Rectal smooth muscle tissue (tissue), 1 donor: ENCODE measurements at regions not wholly inside any gene's neighbourhood (a gene's known extent, or its start where the extent isn't known, plus 50 kb on each side); places are given as distances from the start of the nearest gene placed in this dataset.

Source experiments
- H3K27ac ChIP-seq: one replicate; pipeline ENCODE4 v1.7.0; 2013; ENCODE audit warnings: low read depth, low read length, inconsistent platforms
- H3K27me3 ChIP-seq: one replicate; pipeline ENCODE4 v1.7.0; 2013; ENCODE audit warnings: low read length; ENCODE audit not compliant: control insufficient read depth, insufficient read depth
- H3K36me3 ChIP-seq: one replicate; pipeline ENCODE4 v1.7.0; 2013; ENCODE audit warnings: low read length; ENCODE audit not compliant: control insufficient read depth, insufficient read depth
- H3K4me1 ChIP-seq: one replicate; pipeline ENCODE4 v1.7.0; 2013; ENCODE audit warnings: low read length; ENCODE audit not compliant: control insufficient read depth, insufficient read depth
- H3K4me3 ChIP-seq: one replicate; pipeline ENCODE4 v1.7.0; 2013; ENCODE audit warnings: low read length
- H3K9ac ChIP-seq: one replicate; pipeline ENCODE4 v1.7.0; 2013; ENCODE audit warnings: low read length

DNA sequence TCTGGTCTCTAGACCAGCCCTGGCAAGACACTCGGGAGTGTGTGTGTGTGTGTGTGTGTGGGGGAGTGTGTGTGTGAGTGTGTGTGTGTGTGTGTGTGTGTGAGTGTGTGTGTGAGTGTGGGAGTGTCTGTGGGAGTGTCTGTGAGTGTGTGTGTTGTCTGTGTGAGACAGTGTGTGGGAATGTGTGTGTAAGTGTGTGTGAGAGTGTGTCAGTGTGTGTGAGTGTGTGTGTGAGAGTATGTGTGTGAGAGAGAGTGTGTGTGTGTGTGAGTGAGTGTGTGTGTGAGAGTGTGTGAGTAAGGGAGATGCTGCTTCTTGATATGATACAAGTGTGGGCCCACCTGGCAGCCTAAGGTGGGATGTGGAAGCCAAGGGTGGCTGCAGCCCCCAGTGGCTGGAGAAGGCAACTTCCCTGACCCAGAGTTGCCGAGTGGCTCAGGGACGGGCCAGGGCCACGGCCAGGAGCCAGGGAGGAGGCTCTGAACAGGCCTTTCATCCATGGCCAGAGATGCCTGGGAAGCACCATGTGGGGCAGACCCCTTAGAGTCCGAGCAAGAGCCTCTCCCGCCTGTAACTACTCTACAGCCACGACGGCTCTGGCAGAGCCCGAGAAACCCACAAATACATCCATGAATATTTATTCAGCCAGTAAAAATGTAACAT lies 159.3 kb upstream of the MYCN start:
- Histone ChIP-seq H3K4me1 (no peaks in the 10 kb centered on the region), H3K36me3 (no peaks in the 10 kb centered on the region), H3K9ac (no peak overlapping the region), H3K4me3 (no peak overlapping the region), H3K27ac (no peak overlapping the region), H3K27me3 (no peaks in the 10 kb centered on the region)

DNA sequence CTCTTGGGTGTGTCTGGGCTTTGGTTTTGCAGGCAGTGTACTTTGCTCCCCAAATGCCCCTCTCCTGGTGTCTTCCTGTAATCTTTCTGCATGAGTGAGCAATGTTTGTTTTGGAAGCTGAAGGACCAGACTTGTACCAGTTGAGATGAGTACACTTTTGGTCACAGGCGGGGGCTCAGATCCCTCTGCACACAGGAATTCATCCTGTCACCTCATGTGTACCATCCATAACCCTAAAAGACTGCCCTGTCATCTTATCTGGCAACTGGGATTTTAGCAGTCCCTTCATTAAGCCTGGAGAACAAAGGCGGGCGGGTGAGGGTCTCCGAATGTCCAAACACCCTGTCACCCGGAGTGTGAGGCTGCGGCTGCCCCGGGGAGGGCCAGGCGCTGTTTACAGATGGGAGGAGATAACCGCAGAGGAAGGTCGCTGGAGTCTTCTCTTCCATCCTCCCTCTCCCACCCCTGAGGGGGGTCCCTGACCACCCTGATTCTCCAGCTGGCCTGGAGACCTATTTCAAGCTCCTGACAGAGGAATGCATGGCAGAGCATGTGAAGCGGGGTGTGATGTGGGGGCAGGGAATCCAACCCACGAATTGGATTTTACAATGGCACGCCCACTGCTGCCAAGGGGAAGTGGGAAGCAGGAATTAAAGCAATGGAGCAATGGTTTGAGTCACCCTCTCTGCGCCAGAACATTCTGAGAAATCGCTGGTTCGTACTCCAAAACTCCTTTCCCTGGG lies 158.2 kb upstream of the MYCN start:
- no peaks in the 10 kb centered on the region for H3K27me3 ChIP-seq
- no peak overlapping the region for H3K4me3 ChIP-seq
- no peaks in the 10 kb centered on the region for H3K36me3 ChIP-seq
- H3K4me1 ChIP-seq, result no peaks in the 10 kb centered on the region
- no peak overlapping the region for H3K9ac ChIP-seq
- no peak overlapping the region for H3K27ac ChIP-seq

DNA sequence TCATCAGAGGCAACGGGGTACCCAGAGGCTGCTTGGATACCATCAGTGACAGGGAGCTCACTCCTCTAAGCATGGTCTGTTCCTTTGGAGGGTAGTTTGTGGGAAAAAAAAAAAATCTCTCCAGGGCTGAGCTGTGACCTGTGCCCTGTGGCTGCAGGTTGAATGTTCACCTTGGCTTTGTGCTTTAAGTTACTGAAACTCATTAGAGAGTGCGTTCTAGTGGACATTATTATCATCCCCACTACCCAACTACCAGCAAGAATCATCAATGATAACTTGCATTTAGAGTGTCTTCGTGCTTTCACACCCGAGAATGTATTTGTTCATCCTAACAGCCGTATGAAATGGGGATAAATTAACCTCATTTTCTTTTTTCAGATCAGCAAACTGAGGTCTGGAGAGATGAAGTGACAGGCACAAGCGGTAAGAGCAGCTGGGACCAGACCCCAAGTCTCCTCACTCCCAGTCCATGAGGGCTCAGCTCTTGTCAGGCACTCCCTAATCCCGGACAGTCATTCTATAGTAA lies 157.5 kb upstream of the MYCN start:
- H3K4me1 ChIP-seq, result no peaks in the 10 kb centered on the region
- H3K27ac ChIP-seq, result no peak overlapping the region
- no peaks in the 10 kb centered on the region for H3K36me3 ChIP-seq

DNA sequence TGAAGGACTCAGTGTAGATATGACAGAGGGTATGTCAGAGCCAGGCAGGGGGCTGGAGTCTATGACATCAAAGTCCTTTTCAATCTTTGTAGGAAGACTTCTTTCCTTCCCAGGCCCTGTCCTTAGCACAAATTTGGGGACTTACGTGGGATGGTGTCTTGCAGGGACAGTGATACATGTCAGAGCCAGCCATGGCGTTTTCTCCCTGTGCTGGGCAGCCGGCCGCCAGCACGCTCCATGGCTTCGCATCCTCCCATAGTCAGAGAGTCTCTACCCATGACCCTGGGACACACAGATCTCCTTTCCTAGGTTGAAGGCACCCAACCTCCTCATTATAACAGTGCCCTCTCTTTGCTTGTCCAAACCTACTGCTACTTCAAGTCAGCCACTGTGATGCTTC lies 156.9 kb upstream of the MYCN start:
- no peak overlapping the region for H3K27ac ChIP-seq
- no peaks in the 10 kb centered on the region for H3K36me3 ChIP-seq
- no peak overlapping the region for H3K4me3 ChIP-seq
- no peaks in the 10 kb centered on the region for H3K27me3 ChIP-seq
- H3K9ac ChIP-seq, result no peak overlapping the region
- no peaks in the 10 kb centered on the region for H3K4me1 ChIP-seq

More for the DNA sequence above, 157.5 kb upstream of the MYCN start:
- H3K4me3 ChIP-seq, result no peak overlapping the region
- no peaks in the 10 kb centered on the region for H3K27me3 ChIP-seq
- H3K9ac ChIP-seq, result no peak overlapping the region

DNA sequence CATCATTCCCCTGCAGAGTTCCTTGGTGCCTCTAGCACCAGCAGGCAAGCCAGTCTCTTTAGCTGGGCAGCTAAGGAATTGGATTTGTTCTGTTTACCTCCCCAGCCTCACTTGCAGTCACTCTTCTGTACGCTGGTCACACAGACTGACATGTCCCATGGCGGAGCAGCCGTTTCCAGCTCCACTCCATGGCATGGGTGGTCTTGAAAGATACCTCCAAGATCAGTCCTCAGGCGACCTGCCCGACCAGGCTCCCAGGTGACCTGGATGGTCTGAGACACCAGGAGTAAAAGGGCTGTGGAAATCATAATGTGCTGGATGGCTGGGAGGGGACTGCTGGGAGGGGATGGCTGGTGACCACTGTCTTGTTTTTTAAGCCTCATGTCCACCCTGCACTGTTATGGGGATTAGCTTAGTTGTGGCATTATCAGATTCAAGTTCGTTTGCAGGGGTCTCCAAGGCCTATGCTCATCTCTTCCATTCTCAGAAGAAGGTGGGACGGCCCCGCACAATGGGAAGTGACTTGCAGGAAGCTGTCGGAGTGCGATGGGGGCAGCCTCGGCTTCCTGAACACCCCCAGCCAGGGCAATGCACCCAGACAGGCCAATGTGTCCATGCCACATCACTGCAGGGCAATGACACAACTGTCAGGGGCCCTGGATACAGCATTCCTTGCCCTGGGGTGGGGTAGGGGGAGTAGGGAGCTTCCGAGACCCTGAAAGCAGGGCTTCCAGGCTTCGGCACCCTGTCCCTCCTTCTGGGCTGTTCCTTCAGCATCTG lies 156.1 kb upstream of the MYCN start:
- no peaks in the 10 kb centered on the region for H3K27me3 ChIP-seq
- H3K4me3 ChIP-seq, result no peak overlapping the region

DNA sequence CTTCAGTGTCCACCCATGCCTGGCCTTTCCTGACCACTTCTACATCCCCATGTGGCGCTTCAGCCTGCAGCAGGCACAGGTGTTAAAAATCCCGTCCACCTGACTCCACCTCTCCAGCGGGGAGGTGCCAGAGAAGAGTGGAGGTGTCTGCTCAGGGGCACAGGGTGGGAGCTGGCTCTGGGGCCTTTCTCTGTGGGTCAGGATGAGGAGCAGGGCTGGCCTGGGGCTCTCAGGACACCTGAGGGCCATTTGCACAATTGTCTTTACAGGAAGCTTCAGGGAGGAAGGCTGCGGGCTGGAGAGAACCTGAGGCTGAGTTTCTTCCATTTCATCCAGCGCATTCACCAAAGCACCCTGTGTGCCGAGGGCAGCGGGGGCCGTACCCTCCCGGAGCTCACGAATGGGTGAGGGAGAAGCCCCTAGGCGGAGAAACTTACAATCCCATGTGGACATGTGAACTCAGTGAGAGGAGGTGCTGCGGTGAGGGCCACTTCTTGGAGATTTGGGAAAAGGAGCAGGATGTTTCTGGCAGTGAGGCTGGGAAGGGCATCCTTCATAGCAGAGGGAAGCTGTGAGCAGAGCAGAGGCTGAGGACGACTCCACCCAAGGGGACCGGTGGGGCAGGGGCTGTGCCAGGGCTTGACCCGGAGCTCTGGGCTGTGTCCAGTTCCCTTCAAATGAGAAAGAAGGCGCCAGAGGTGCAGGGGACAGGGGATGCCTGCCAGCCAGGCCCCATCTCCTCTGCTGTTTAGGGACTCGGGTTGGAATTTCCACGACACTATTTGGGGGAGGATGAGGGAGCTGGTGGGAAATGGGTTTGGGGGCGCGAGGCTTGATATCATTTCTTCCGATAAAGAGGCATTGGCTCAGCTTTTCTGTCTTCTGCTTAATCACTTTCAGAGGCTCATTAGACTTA lies 155.2 kb upstream of the MYCN start:
- H3K36me3 ChIP-seq, result no peaks in the 10 kb centered on the region
- no peak overlapping the region for H3K4me3 ChIP-seq
- no peak overlapping the region for H3K27ac ChIP-seq
- H3K9ac ChIP-seq, result no peak overlapping the region
- no peaks in the 10 kb centered on the region for H3K27me3 ChIP-seq
- H3K4me1 ChIP-seq, result no peaks in the 10 kb centered on the region

More for the DNA sequence above, 156.1 kb upstream of the MYCN start:
- H3K36me3 ChIP-seq, result no peaks in the 10 kb centered on the region
- no peak overlapping the region for H3K9ac ChIP-seq
- no peaks in the 10 kb centered on the region for H3K4me1 ChIP-seq
- H3K27ac ChIP-seq, result no peak overlapping the region

DNA sequence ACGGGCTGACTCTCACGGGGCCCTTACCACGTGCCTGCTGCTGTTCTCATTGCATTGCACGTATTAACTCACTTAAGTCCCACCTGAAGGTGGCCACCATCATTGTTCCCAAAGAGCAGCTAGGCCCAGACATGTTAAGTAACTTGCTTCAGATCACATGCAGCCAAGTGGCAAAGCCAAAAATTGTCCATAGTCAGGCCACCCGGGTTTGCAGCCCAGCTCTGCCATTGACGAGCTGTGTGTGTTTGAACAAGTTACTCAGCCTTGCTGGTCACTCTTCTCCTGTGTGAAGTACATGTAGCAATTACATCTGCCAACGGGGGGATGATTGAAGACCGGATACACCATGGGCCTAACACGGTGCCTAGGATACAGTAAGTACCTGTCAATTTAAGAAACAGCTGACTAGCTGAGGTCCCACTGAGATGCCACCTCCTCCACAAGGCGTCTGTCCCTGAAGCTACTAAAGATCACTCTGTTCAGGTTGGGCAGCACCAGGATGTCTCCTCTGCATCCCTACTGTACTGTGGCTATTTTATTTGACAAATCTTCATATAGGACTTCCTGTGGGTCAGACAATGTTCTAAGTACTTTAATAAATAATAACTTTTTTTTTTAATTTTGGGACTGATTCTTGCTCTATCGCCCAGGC lies 154.2 kb upstream of the MYCN start:
- Histone ChIP-seq H3K27me3 (no peaks in the 10 kb centered on the region), H3K36me3 (no peaks in the 10 kb centered on the region), H3K4me3 (no peak overlapping the region), H3K4me1 (no peaks in the 10 kb centered on the region), H3K9ac (no peak overlapping the region), H3K27ac (no peak overlapping the region)

DNA sequence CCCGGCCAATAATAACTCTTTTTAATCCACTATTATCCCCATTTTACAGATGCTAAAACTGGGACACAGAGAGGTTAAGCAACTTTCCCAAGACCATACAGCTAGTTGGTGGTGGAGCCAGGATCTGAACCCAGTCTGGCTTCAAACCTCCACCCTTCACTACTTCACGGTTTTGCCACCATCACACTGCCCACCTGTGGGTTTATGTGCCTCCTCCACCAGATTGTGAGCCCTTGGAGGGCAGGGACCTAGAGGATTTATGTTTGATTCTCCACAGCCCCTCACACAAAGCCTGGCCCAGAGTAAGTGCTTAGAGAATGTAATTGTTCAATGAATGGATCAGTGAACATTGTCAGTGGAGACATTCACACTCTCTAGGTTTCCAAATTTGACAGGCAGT lies 153.4 kb upstream of the MYCN start:
- no peak overlapping the region for H3K9ac ChIP-seq
- no peaks in the 10 kb centered on the region for H3K36me3 ChIP-seq
- H3K27me3 ChIP-seq, result no peaks in the 10 kb centered on the region
- H3K4me3 ChIP-seq, result no peak overlapping the region
- no peak overlapping the region for H3K27ac ChIP-seq
- H3K4me1 ChIP-seq, result no peaks in the 10 kb centered on the region

DNA sequence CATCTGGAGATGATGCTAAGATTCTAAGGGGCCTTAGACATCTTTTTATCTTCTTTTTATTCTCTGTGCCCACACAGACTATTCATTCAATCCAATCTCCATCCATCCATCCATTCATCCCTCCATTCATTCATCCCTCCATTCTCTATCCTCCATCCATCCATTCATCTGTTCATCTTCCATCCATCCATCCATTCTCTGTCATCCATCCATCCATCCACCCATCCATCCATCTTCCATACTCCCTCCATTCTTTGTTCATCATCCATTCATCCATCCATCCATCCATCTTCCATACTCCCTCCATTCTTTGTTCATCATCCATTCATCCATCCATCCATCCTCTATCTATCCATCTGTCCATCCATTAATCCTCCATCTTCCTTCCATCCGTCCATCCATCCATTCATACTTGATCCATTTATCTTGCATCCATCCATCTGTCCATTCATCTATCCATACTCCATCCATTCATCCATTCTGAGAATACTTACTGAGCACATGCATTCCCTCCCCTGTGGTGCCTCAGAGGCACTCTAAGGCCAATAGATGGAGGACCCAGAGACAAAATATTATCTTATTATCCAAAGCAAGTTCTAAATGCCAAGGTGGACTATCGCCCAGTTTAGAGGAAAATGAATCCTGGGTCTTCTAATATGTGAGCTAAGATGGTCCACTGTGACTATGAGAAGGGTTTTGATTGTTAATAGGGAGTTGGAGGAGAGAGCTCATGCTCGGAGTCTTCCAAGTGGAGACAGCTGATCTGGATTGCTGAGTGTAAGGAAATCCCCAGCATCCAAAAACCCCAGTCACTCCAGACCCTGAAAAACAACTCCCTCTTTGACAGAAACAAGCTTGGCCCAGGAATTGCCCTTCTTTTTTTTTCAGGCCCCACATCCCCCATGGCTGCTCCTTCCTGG lies 152.6 kb upstream of the MYCN start:
- no peak overlapping the region for H3K9ac ChIP-seq
- no peaks in the 10 kb centered on the region for H3K27me3 ChIP-seq
- H3K36me3 ChIP-seq, result no peaks in the 10 kb centered on the region
- no peak overlapping the region for H3K4me3 ChIP-seq
- no peak overlapping the region for H3K27ac ChIP-seq
- H3K4me1 ChIP-seq, result no peaks in the 10 kb centered on the region

DNA sequence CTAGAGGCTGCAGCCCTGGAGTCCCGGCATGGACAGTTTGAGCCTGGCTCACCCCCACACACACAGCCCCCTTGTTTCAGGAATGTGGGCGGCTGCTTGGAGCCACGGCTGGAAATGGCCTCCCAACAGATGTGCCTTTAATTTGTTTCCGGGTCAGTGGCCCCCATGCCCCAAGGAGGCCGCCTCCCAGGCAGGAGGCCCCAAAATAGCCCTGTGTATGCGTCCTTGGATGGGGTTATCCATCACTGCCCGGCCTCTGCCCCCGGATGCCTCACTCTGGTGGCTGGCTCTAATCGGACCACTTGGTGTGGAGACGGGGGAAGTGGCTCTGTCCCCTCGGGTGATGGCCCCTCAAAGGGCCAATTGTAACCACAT lies 151.9 kb upstream of the MYCN start:
- Histone ChIP-seq H3K9ac (no peak overlapping the region), H3K27ac (no peak overlapping the region), H3K27me3 (no peaks in the 10 kb centered on the region), H3K4me3 (no peak overlapping the region), H3K4me1 (no peaks in the 10 kb centered on the region), H3K36me3 (no peaks in the 10 kb centered on the region)

DNA sequence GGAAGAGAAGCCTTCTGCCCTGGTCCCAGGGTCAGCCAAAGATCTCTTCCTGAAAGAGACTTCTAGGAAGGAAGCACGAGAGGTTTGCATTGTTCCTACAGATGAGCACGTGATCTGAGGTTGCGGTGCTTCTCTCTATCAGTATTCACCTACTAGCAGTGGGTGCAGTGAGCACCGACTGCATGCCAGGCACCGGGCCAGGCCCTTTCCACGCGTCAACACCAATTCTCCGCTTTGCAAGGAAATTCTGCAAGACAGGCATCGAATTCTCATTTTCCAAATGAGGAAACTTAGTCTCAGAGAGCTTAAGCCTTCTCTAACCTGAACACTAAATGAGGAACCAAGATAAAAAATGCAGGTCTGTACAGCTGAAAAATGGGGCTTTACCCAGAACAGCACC lies 151.5 kb upstream of the MYCN start:
- Histone ChIP-seq H3K4me1 (no peaks in the 10 kb centered on the region), H3K4me3 (no peak overlapping the region), H3K9ac (no peak overlapping the region), H3K27me3 (no peaks in the 10 kb centered on the region), H3K27ac (no peak overlapping the region), H3K36me3 (no peaks in the 10 kb centered on the region)
